ENCODE measurements at regions not wholly inside any gene's neighbourhood (a gene's known extent, or its start where the extent isn't known, plus 50 kb on each side); places are given as distances from the start of the nearest gene placed in this dataset.

DNA sequence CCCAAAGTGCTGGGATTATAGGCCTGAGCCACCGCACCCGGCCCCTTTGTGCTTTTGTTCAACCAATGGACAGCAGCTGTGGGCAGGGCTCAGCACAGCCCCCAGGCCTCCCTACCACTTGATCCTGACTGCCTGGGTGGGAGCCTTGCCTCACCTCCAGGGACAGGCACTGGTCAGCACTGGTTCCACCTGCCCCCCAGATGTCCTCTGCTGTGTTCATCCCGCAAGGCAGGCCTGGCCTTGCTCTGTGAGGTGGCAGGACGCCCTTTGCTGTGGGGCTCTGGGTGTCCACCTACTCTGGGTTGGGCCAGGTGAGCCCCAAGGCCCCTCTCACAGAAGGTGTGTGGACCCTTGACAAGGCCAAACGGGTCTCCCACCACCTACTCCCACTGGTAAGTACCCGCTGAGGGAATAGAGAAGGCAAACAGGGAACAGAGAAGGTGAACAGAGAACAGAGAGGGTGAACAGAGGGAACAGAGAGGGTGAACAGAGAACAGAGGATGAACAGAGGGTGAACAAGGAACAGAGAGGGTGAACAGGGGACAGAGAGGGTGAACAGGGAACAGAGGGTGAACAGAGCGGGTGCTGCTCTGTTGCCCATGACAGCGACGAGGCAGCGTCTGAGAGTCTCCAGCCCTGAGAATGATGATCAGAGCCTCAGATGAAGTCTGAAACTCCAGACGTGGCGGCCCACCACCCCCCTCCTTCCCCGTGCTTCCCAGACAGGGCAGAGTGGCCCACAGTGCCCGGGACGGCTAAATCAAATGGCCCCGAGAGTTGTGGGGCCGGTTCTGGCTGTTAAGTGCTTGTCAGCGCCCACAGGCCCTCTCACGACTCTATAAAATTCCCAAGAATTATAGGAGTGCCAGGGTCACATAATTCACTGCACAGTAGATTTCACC, 55.0 kb upstream of the NKX1-1 start:
- intact Hi-C loops (cut with DNase I), result no loop called here
- no peak for DNase-seq (ENCODE audit: low spot score)

- intact Hi-C loops (cut with DNase I), result no loop called here
- DNase-seq (ENCODE audit: low spot score), result peak; percentile 66
These were observed 53.7 kb upstream of the NKX1-1 start for GRCh38 chr4:1459722-1460511.

- intact Hi-C loops (cut with DNase I), result no loop called here
These were observed 53.0 kb upstream of the NKX1-1 start for GRCh38 chr4:1459081-1459721.

GRCh38 chr4:1458581-1458980, 52.3 kb upstream of the NKX1-1 start:
- intact Hi-C loops (cut with DNase I), result no loop called here
- no peak for DNase-seq (ENCODE audit: low spot score)

More at GRCh38 chr4:1459081-1459721, 53.0 kb upstream of the NKX1-1 start:
- peak; percentile 27 for DNase-seq (ENCODE audit: low spot score)

Data from cardiac septum (tissue), 1 donor.